ENCODE measurements at regions not wholly inside any gene's neighbourhood (a gene's known extent, or its start where the extent isn't known, plus 50 kb on each side); places are given as distances from the start of the nearest gene placed in this dataset.

GRCh38 chr4:104879854-104880253 lies 266.8 kb upstream of the TET2 start:
- TF ChIP-seq CTCF (IDR thresholded peaks at IDR 0.05), result no peak
- TF ChIP-seq POLR2AphosphoS5 (IDR thresholded peaks at IDR 0.05), result no peak
